SK-N-DZ (cell line): ENCODE measurements at regions not wholly inside any gene's neighbourhood (a gene's known extent, or its start where the extent isn't known, plus 50 kb on each side); places are given as distances from the start of the nearest gene placed in this dataset.

ENCODE experiments used
- DNase-seq: peaks from one replicate; pipeline ENCODE4 v3.0.0-alpha.2; 2015; ENCODE audit warnings: low spot score

DNA sequence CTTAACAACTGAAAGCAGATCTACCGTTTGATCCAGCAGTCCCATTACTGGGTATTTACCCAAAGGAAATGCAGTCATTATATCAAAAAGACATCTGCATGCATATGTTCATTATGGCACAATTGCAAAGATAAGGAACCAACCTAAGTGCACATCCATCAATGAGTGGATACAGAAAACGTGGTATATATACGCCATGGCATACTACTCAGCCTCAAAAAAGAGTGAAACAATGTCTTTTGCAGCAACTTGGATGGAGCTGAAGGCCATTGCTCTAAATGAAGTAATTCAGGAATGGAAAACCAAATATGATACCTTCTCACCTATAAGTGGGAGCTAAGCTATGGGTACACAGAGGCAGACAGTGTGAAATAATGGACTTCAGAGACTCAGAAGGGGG lies 169.3 kb downstream of the ZBTB18 start:
- no peak for DNase-seq

GRCh38 chr1:244221991-244222390 lies 170.9 kb downstream of the ZBTB18 start:
- DNase-seq = no peak

- DNase-seq = no peak
Observed at GRCh38 chr1:244224487-244225430, 173.7 kb downstream of the ZBTB18 start.

DNA sequence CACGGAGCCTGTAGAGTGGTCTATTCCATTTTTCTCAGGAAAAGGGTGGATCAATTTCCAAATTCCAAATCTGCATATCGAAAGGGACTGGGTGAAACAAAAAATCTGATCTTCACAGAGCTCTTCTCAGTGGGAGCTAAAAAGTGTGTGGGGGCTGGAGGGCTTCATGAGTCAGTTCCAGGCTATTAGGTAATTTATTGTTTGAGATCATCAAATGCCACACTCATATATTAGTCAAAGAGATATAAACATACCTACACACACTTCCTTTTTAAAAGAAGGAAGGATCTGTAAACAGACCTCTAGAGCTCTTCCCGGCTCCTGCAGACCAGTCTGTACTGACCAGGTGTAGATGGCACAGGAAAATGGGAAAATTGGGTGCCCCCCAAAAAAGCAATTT lies 175.4 kb downstream of the ZBTB18 start:
- no peak for DNase-seq

- DNase-seq = no peak
Observed at GRCh38 chr1:244230470-244230869, 179.4 kb downstream of the ZBTB18 start.

DNA sequence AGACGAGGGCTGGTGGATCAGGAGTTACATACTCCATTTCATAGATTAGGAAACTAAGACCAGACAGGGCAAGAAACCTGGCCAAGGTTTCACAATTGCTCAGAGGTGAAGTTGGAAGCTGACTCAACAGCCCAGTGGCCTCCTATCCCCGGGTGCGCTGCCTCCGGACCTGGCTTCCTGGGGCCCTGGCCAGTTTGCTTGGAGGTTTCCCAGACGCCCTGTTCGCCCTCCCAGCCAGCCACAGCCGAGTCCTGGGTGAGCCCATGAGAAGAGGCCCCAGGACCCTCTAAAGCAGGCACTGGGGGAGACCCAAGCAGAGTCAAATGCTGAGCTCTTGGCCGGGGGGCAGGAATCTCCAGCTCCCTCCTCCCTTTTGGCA lies 180.1 kb downstream of the ZBTB18 start:
- DNase-seq = no peak

DNA sequence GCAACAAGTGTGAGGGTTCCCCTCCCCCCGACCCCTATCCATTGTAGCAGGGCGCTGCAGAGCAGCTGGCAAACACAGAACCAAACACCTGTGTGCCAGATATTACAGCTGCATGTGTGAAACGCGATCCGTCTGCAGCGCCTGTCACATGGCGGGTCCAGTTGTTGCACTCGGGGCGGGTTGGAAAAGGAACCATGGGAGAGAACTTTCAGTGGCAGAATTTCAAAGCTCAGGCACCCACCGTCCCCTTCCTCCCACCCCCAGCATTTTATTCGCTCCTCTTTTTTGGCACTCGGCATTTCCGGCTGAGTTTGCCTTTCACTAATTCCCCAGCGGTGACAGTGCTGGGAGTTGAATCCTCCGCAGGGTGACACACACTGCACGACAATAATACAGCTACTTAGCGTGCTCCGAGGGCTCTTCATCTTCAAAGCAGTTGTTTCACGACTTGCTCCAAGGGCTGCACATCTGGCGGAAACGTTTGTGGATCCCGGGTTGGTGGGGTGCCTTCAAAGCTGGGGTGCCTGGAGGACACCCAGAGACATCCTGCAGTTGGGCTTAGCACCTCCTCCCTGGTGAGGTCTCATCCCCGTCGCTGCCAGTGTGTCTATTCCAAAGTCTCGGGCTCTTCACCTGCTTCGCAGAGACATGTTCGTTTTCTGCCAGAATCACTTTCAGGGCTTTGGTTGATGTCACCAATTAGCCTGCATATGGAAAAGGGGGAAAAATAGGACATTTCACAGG lies 180.7 kb downstream of the ZBTB18 start:
- DNase-seq = peak; percentile 33

GRCh38 chr1:244234009-244234643 lies 183.0 kb downstream of the ZBTB18 start:
- DNase-seq = no peak

DNA sequence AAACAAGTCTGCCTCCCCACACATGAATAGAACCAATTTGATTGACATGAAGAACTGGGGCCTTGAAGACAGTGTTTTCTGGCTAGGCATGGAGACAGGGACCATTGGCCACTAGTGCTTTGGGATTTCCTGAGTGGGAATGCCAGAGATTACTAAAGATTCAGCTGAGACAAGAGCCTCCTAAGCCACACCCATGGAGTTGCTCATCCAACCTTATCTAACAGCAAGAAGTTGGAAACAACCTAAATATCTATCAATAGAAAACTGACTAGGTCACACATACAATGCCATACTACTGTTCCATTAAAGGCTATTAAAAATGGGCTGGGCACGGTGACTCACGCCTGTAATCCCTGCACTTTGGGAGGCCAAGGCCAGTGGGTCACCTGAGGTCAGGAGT lies 184.1 kb downstream of the ZBTB18 start:
- DNase-seq = no peak

- no peak for DNase-seq
Observed at GRCh38 chr1:244236101-244236500, 185.0 kb downstream of the ZBTB18 start.

DNA sequence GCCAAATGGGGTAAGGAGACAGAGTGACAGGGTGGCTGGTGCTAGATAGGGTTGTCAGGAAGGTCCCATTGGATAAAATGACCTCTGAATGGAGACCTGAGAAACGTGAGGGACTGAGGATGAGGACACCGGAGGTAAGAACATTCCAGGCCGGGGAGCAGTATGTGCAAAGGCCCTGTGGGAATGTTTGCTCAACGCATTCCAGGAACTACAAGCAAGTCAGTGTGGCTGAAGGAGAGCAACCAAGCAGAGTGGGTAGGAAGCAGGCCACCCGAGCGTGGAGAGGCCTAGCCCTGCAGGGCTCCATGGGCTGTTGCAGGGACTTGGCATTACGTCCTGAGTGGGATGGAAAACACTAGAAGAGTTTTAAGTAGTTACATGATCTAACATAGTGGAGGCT lies 185.6 kb downstream of the ZBTB18 start:
- DNase-seq = no peak

GRCh38 chr1:244237445-244237844 lies 186.4 kb downstream of the ZBTB18 start:
- DNase-seq = no peak

GRCh38 chr1:244239261-244239770 lies 188.2 kb downstream of the ZBTB18 start:
- no peak for DNase-seq

DNA sequence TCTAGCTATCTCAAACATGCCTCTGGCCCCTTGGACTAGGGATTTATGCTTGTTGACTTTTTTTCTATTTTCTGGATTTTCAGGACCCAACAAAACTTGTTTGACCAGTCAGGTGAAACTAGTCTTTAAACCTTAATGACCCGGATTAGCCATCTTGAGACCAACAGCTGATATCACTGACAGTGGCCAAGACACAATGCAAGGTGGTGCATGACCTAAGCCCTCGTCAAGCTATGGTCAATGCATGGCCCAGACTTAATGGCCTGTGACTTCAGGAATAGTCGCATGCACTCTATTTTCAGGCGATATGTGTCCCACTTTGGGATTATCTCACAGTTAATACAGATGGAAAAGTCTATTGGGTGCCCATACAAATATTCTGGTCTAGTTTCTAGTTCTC lies 190.4 kb downstream of the ZBTB18 start:
- no peak for DNase-seq

DNA sequence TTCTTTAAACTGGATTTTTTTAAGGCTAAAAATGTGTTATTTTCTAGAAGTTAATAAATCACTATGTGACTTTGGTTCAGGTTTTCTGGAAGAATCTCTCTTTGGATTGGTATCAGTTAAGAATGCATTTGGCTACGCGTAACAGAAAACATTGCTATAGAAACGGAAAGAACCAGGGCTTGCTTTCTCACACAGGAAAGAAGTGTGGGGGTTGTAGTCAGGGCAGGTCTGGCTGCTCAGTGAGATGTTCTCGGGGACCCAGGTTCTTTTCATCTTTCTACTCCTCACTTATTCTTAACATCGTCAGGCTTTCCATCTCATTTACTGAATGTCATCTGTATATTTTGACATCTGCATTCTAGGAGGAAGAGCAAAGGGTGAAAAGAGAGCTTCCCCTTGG lies 191.4 kb downstream of the ZBTB18 start:
- no peak for DNase-seq

GRCh38 chr1:244246334-244246733 lies 195.3 kb downstream of the ZBTB18 start:
- no peak for DNase-seq

GRCh38 chr1:244248426-244248825 lies 197.3 kb downstream of the ZBTB18 start:
- no peak for DNase-seq

DNA sequence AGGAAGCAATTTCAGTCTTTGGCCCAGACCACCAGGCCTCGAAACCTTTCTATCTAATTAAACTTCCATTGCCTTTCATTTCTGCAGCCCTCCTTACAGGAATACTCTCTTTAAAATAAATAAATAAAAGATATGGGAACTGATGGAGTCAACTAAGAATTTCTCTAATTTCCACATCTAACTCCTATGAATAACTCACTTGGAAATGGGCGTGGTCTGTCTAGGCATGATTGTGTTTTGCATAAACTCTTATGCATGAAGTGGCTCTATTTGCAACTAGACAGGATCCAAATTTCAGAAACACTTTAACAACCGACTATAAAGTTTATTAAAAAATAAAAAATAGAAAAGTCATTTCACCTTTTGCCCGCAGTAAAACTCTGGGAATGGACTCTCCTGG lies 199.5 kb downstream of the ADSS2 start:
- DNase-seq = no peak

DNA sequence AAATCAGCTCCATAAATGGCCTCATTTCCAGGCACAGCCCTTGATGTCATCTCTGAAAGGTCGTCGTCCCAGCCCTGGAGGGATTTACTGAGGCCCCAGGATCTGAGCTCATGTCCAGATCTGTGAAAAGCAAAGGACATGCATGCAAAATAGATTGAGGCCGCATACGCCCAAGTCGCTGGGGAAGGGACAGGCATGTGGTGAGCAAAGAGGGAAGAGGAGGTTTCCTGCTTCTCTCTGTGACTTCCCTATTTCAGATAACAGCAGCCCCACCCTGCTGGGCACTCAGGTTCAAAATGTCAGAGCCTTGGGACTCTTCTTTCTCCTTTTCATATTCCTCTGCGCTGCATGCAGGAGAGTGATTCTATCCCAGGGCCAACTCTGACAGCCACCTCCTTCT lies 197.2 kb downstream of the ADSS2 start:
- no peak for DNase-seq

DNA sequence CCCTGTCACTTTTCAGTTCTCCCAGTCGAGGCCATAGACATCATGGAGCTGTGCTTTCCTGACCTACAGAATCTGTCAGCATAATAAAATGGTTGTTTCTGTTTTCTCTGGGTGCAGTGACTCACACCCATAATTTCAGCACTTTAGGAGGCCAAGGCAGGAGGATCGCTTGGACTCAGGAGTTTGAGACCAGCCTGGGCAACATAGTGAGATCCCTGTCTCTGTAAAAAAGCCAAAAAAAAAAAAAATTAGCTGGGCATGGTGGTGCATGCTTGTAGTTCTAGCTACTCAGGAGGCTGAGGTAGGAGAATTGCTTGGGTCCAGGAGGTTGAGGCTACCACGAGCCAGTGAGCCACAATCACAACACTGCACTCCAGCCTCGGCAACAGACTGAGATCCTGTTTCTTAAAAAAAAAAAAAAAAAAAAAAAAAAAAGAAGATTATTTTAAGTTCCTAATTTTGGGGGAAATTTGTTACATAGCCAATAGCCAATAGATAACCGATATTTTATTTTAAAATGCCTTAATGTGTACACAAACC lies 196.2 kb downstream of the ADSS2 start:
- DNase-seq = no peak

DNA sequence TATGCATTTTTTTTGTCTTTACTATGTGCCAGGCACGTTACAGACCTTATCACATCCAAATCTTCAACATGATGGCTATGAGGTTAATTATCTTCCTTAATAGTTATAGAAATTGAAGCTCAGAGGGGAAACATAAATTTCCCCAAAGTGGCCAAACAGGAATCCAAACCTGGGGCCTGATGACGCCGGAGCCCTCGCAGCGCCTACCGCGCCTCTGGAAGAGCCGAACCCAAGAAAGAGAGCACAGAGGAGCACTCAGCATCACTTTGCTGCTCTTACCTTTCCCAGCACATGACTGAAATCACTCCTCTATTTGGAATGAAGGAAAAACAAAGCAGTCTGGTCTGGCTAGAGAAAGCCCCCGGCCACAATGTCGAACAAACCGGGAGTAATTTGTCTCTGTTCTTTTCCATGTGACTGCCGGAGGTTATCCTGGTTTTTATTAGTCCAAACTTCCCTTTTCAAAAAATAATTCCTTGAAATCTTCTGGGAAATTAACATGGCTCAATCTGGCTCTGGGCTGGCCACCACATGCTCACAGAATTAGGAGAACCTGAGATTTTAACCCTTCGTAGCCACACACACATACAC lies 195.5 kb downstream of the ADSS2 start:
- no peak for DNase-seq

DNA sequence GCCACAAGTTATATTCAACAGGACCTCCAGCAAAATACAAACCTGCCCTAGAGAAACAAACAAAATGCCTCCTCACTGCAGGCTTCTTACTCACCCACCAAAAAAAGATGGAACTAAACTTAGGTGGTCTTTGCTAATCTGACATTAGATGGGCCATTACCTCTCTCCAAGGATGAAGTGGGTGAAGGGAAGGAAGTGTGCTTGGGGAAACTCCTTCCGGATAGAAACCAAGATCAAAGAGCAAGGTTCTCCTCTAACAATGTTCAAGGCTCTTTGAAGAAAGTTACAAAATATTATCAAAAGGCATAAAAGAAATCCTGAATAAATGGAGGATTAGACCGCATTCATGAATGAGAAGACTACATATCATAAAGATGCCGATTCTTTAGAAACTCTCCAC lies 187.5 kb downstream of the ADSS2 start:
- DNase-seq = no peak
